HG02798 (cell line): ENCODE measurements at regions not wholly inside any gene's neighbourhood (a gene's known extent, or its start where the extent isn't known, plus 50 kb on each side); places are given as distances from the start of the nearest gene placed in this dataset.
"Not testable (repeated sequence)": the region's sequence is repeated elsewhere in the genome, so short reads cannot be mapped to it uniquely, and the experiment has no call there.

Experiments used
- ATAC-seq: cut with Tn5 transposase; IDR thresholded peaks from one replicate; pipeline ENCODE4 v1.9.1; 2021; ENCODE audit warnings: mild to moderate bottlenecking; ENCODE audit not compliant: unreplicated experiment, poor library complexity

- ATAC-seq = no peak
Measured at GRCh38 chr10:52368725-52369124, 54.6 kb downstream of the DKK1 start.

- not testable (repeated sequence) for ATAC-seq
Measured at GRCh38 chr10:52374207-52374606, 60.1 kb downstream of the DKK1 start.

GRCh38 chr10:52376694-52377354 is 62.7 kb downstream of the DKK1 start:
- ATAC-seq = no peak

- ATAC-seq = no peak
Measured at GRCh38 chr10:52378124-52378523, 64.0 kb downstream of the DKK1 start.

GRCh38 chr10:52379287-52379686 is 65.2 kb downstream of the DKK1 start:
- no peak for ATAC-seq

- no peak for ATAC-seq
Measured at GRCh38 chr10:52383088-52383487, 69.0 kb downstream of the DKK1 start.

GRCh38 chr10:52387744-52388143 is 73.7 kb downstream of the DKK1 start:
- ATAC-seq = no peak

- no peak for ATAC-seq
Measured at GRCh38 chr10:52390388-52390787, 76.3 kb downstream of the DKK1 start.

GRCh38 chr10:52391927-52392602 is 78.0 kb downstream of the DKK1 start:
- ATAC-seq = no peak

GRCh38 chr10:52394246-52394645 is 80.2 kb downstream of the DKK1 start:
- no peak for ATAC-seq

GRCh38 chr10:52400562-52400961 is 86.5 kb downstream of the DKK1 start:
- ATAC-seq = no peak

GRCh38 chr10:52403801-52404200 is 89.7 kb downstream of the DKK1 start:
- not testable (repeated sequence) for ATAC-seq

- no peak for ATAC-seq
Measured at GRCh38 chr10:52409195-52409594, 95.1 kb downstream of the DKK1 start.

GRCh38 chr10:52409928-52410327 is 95.8 kb downstream of the DKK1 start:
- no peak for ATAC-seq

GRCh38 chr10:52410916-52411315 is 96.8 kb downstream of the DKK1 start:
- no peak for ATAC-seq

GRCh38 chr10:52419281-52419680 is 105.2 kb downstream of the DKK1 start:
- no peak for ATAC-seq

- ATAC-seq = no peak
Measured at GRCh38 chr10:52420656-52421055, 106.6 kb downstream of the DKK1 start.

GRCh38 chr10:52423369-52423768 is 109.3 kb downstream of the DKK1 start:
- ATAC-seq = no peak

- ATAC-seq = no peak
Measured at GRCh38 chr10:52424341-52424740, 110.3 kb downstream of the DKK1 start.

GRCh38 chr10:52434734-52435133 is 120.7 kb downstream of the DKK1 start:
- no peak for ATAC-seq

- ATAC-seq = no peak
Measured at GRCh38 chr10:52436664-52437063, 122.6 kb downstream of the DKK1 start.

GRCh38 chr10:52437205-52437646 is 123.1 kb downstream of the DKK1 start:
- ATAC-seq = peak; percentile 79
